Breast epithelium (tissue), 4 donors: ENCODE measurements at regions not wholly inside any gene's neighbourhood (a gene's known extent, or its start where the extent isn't known, plus 50 kb on each side); places are given as distances from the start of the nearest gene placed in this dataset.
"Not testable (repeated sequence)": the region's sequence is repeated elsewhere in the genome, so short reads cannot be mapped to it uniquely, and the experiment has no call there.

Experiments used
- DNase-seq, 2 donors: peaks; one replicate each; pipeline ENCODE4 v3.0.0-alpha.2; 2019; ENCODE audit warnings: low spot score in 2 of 2
- H3K27ac ChIP-seq, 2 donors: fragments of 200-600 bp; sonication (generic) in 1 of 2; one replicate each; pipeline ENCODE4 v1.5.1; 2016 to 2019; ENCODE audit warnings: mild to moderate bottlenecking in 1 of 2
- H3K27me3 ChIP-seq, 2 donors: fragments of 200-600 bp; sonication (generic) in 1 of 2; one replicate each; pipeline versions ENCODE4 v1.5.1 to v1.6.0; 2017 to 2019; ENCODE audit warnings: control low read depth in 1 of 2, mild to moderate bottlenecking in 1 of 2
- H3K36me3 ChIP-seq: fragments of 200-600 bp; one replicate; pipeline ENCODE4 v1.5.1; 2019
- H3K4me1 ChIP-seq, 2 donors: fragments of 200-600 bp; sonication (generic); one replicate each; pipeline ENCODE4 v1.5.1; 2016 to 2019; ENCODE audit warnings: control low read depth in 1 of 2
- H3K4me3 ChIP-seq, 3 donors: fragments of 200-600 bp; sonication (generic); 1 replicate in 2 of 3; 2 replicates in 1 of 3; pipeline ENCODE4 v1.5.1; 2016 to 2019; ENCODE audit warnings: mild to moderate bottlenecking in 3 of 3, moderate library complexity in 2 of 3
- H3K9me3 ChIP-seq, 2 donors: fragments of 200-600 bp; sonication (generic) in 1 of 2; one replicate each; pipeline ENCODE4 v1.5.1; 2016 to 2019; ENCODE audit warnings: control low read depth in 1 of 2
- CTCF ChIP-seq, 3 donors: fragments of 450-650 bp; IDR thresholded peaks; one replicate each; pipeline ENCODE4 v1.5.1; 2016 to 2017; ENCODE audit warnings: antibody characterized with exemption in 3 of 3, mild to moderate bottlenecking in 3 of 3, moderate library complexity in 3 of 3
- POLR2A ChIP-seq: fragments of 450-650 bp; IDR thresholded peaks from one replicate; pipeline ENCODE4 v1.6.1; 2016; ENCODE audit warnings: antibody characterized with exemption, mild to moderate bottlenecking, moderate library complexity
- POLR2AphosphoS5 ChIP-seq, 3 donors: sonication (generic); formaldehyde crosslinking; IDR thresholded peaks; one replicate each; pipeline ENCODE4 v1.6.1; 2017; ENCODE audit warnings: antibody characterized with exemption in 3 of 3
- intact Hi-C: fragments of 100-400 bp; cut with DNase I; formaldehyde crosslinking; loops from one replicate; pipeline ENCODE4 v1.15.1; 2023; ENCODE audit warnings: low total_unique reads

GRCh38 chr11:57057561-57057960 is 68.8 kb downstream of the OR5AK2 start:
- TF ChIP-seq CTCF (IDR thresholded peaks at IDR 0.05): no peak
- TF ChIP-seq POLR2AphosphoS5 (IDR thresholded peaks at IDR 0.05): no peak
- TF ChIP-seq POLR2A: no peak
- H3K27me3 ChIP-seq: no peaks in the 10 kb centered on the region
- no peak for DNase-seq
- peaks cover 0 to 17% of the 10 kb centered on the region in 2 donors for H3K9me3 ChIP-seq
- H3K4me1 ChIP-seq: no peaks in the 10 kb centered on the region
- no peak overlapping the region for H3K27ac ChIP-seq
- H3K36me3 ChIP-seq: no peaks in the 10 kb centered on the region
- intact Hi-C loops: no loop called here
- no peak overlapping the region for H3K4me3 ChIP-seq

GRCh38 chr11:57062957-57063356 is 74.2 kb downstream of the OR5AK2 start:
- peaks cover 7 to 18% of the 10 kb centered on the region in 2 donors for H3K9me3 ChIP-seq
- H3K4me1 ChIP-seq, H3K27me3 ChIP-seq, H3K36me3 ChIP-seq, DNase-seq, H3K27ac ChIP-seq, intact Hi-C loops, H3K4me3 ChIP-seq: not testable (repeated sequence)

GRCh38 chr11:57069942-57070341 is 81.2 kb downstream of the OR5AK2 start:
- H3K36me3 ChIP-seq: no peaks in the 10 kb centered on the region
- no peak for DNase-seq
- H3K9me3 ChIP-seq: no peaks in the 10 kb centered on the region
- intact Hi-C loops: no loop called here
- H3K27me3 ChIP-seq: no peaks in the 10 kb centered on the region
- TF ChIP-seq POLR2A: no peak
- TF ChIP-seq POLR2AphosphoS5 (IDR thresholded peaks at IDR 0.05): no peak
- no peak for TF ChIP-seq CTCF (IDR thresholded peaks at IDR 0.05)
- no peaks in the 10 kb centered on the region for H3K4me1 ChIP-seq
- no peak overlapping the region for H3K4me3 ChIP-seq
- H3K27ac ChIP-seq: no peak overlapping the region

GRCh38 chr11:57071829-57072228 is 83.1 kb downstream of the OR5AK2 start:
- H3K9me3 ChIP-seq: no peaks in the 10 kb centered on the region
- TF ChIP-seq POLR2A (no peak), POLR2AphosphoS5 (IDR thresholded peaks at IDR 0.05) (no peak), CTCF (IDR thresholded peaks at IDR 0.05) (no peak)
- no peaks in the 10 kb centered on the region for H3K4me1 ChIP-seq
- H3K27ac ChIP-seq: peak overlapping the region in 1 of 2 donors; percentile 53
- intact Hi-C loops: no loop called here
- no peaks in the 10 kb centered on the region for H3K27me3 ChIP-seq
- DNase-seq: no peak
- H3K4me3 ChIP-seq: no peak overlapping the region
- H3K36me3 ChIP-seq: no peaks in the 10 kb centered on the region

GRCh38 chr11:57072640-57073039 is 83.9 kb downstream of the OR5AK2 start:
- no peak for DNase-seq
- intact Hi-C loops: no loop called here
- TF ChIP-seq CTCF (IDR thresholded peaks at IDR 0.05) (no peak), POLR2AphosphoS5 (IDR thresholded peaks at IDR 0.05) (no peak), POLR2A (no peak)

GRCh38 chr11:57073128-57073527 is 84.4 kb downstream of the OR5AK2 start:
- intact Hi-C loops: no loop called here
- TF ChIP-seq POLR2A (no peak), POLR2AphosphoS5 (IDR thresholded peaks at IDR 0.05) (no peak), CTCF (IDR thresholded peaks at IDR 0.05) (no peak)
- no peaks in the 10 kb centered on the region for H3K4me1 ChIP-seq
- DNase-seq: no peak
- H3K4me3 ChIP-seq: no peak overlapping the region
- no peaks in the 10 kb centered on the region for H3K27me3 ChIP-seq
- no peaks in the 10 kb centered on the region for H3K36me3 ChIP-seq
- no peak overlapping the region for H3K27ac ChIP-seq
- no peaks in the 10 kb centered on the region for H3K9me3 ChIP-seq

More at GRCh38 chr11:57072640-57073039, 83.9 kb downstream of the OR5AK2 start:
- Histone ChIP-seq H3K4me3 (no peak overlapping the region), H3K36me3 (no peaks in the 10 kb centered on the region), H3K27ac (peak overlapping the region in 1 of 2 donors; percentile 53), H3K9me3 (no peaks in the 10 kb centered on the region), H3K4me1 (no peaks in the 10 kb centered on the region), H3K27me3 (no peaks in the 10 kb centered on the region)
